GM12874 (cell line): ENCODE measurements at regions not wholly inside any gene's neighbourhood (a gene's known extent, or its start where the extent isn't known, plus 50 kb on each side); places are given as distances from the start of the nearest gene placed in this dataset.

ENCODE experiments used
- CTCF ChIP-seq: IDR thresholded peaks from 2 replicates; pipeline ENCODE4 v1.5.1; 2011; ENCODE audit warnings: low read depth, mild to moderate bottlenecking, control low read depth, low read length, moderate library complexity; ENCODE audit not compliant: insufficient read depth

- no peak for TF ChIP-seq CTCF
Observed at GRCh38 chr6:140636908-140637402, 1262.5 kb upstream of the CITED2 start.

GRCh38 chr6:140636271-140636907, 1261.9 kb upstream of the CITED2 start:
- TF ChIP-seq CTCF = no peak

- no peak for TF ChIP-seq CTCF
Observed at GRCh38 chr6:140627002-140627401, 1252.6 kb upstream of the CITED2 start.

GRCh38 chr6:140623498-140623897, 1249.0 kb upstream of the CITED2 start:
- TF ChIP-seq CTCF = no peak

- no peak for TF ChIP-seq CTCF
Observed at GRCh38 chr6:140620496-140620895, 1246.0 kb upstream of the CITED2 start.

GRCh38 chr6:140609956-140610355, 1235.5 kb upstream of the CITED2 start:
- TF ChIP-seq CTCF = no peak

- no peak for TF ChIP-seq CTCF
Observed at GRCh38 chr6:140609321-140609720, 1234.9 kb upstream of the CITED2 start.

GRCh38 chr6:140604786-140605185, 1230.3 kb upstream of the CITED2 start:
- no peak for TF ChIP-seq CTCF
